Superior temporal gyrus (tissue), 1 donor: ENCODE measurements at regions not wholly inside any gene's neighbourhood (a gene's known extent, or its start where the extent isn't known, plus 50 kb on each side); places are given as distances from the start of the nearest gene placed in this dataset.

ENCODE experiments used
- DNase-seq: peaks from one replicate; pipeline ENCODE4 v3.0.0-alpha.2; 2016; ENCODE audit errors: extremely low spot score

- no peak for DNase-seq
Measured at GRCh38 chr18:26700728-26701127, 152.4 kb upstream of the KCTD1 start.

- no peak for DNase-seq
Measured at GRCh38 chr18:26700201-26700600, 151.8 kb upstream of the KCTD1 start.

- DNase-seq: no peak
Measured at GRCh38 chr18:26697186-26697884, 149.0 kb upstream of the KCTD1 start.

GRCh38 chr18:26696786-26697185 is 148.4 kb upstream of the KCTD1 start:
- DNase-seq: no peak

- no peak for DNase-seq
Measured at GRCh38 chr18:26696308-26696707, 148.0 kb upstream of the KCTD1 start.

GRCh38 chr18:26689226-26689879 is 141.0 kb upstream of the KCTD1 start:
- peak; percentile 14 for DNase-seq

- no peak for DNase-seq
Measured at GRCh38 chr18:26686532-26686931, 138.2 kb upstream of the KCTD1 start.

GRCh38 chr18:26685438-26686157 is 137.2 kb upstream of the KCTD1 start:
- DNase-seq: no peak

GRCh38 chr18:26677957-26678356 is 129.6 kb upstream of the KCTD1 start:
- DNase-seq: no peak

GRCh38 chr18:26667046-26667445 is 118.7 kb upstream of the KCTD1 start:
- no peak for DNase-seq

- DNase-seq: no peak
Measured at GRCh38 chr18:26662996-26663395, 114.6 kb upstream of the KCTD1 start.

GRCh38 chr18:26657631-26658581 is 109.6 kb upstream of the KCTD1 start:
- DNase-seq: peak; percentile 60

- DNase-seq: peak; percentile 83
Measured at GRCh38 chr18:26656944-26657536, 108.7 kb upstream of the KCTD1 start.

GRCh38 chr18:26656431-26656943 is 108.1 kb upstream of the KCTD1 start:
- no peak for DNase-seq

GRCh38 chr18:26655525-26656430 is 107.4 kb upstream of the KCTD1 start:
- DNase-seq: peak; percentile 74

GRCh38 chr18:26654616-26655524 is 106.5 kb upstream of the KCTD1 start:
- DNase-seq: peak; percentile 75

- DNase-seq: peak; percentile 74
Measured at GRCh38 chr18:26653943-26654615, 105.7 kb upstream of the KCTD1 start.

GRCh38 chr18:26652501-26652900 is 104.1 kb upstream of the KCTD1 start:
- DNase-seq: no peak
